Naive B cell (primary cell): ENCODE measurements at regions not wholly inside any gene's neighbourhood (a gene's known extent, or its start where the extent isn't known, plus 50 kb on each side); places are given as distances from the start of the nearest gene placed in this dataset.
A peak's percentile ranks its signal among the peaks of the same experiment; 100 is the strongest.
"Not testable (repeated sequence)": the region's sequence is repeated elsewhere in the genome, so short reads cannot be mapped to it uniquely, and the experiment has no call there.

Source experiments
- ATAC-seq, 2 donors: fragments of 150-1000 bp; cut with Tn5 transposase; 2 replicates each; pipeline ENCODE4 v1.10.0; 2021; ENCODE audit warnings: low read depth in 2 of 2, mild to moderate bottlenecking in 2 of 2, moderate library complexity in 2 of 2
- DNase-seq: peaks from one replicate; pipeline ENCODE4 v3.0.0; 2022
- H3K27ac Mint-ChIP-seq, 6 donors: one replicate each; pipeline ENCODE4 v1.8.0; 2020 to 2022; ENCODE audit warnings: mild to moderate bottlenecking in 6 of 6, mixed read lengths in 6 of 6, moderate library complexity in 5 of 6, inconsistent platforms in 2 of 6
- H3K27me3 Mint-ChIP-seq, 3 donors: one replicate each; pipeline ENCODE4 v1.8.0; 2021 to 2022; ENCODE audit warnings: mixed read lengths in 3 of 3, mild to moderate bottlenecking in 1 of 3
- H3K36me3 Mint-ChIP-seq, 2 donors: one replicate each; pipeline ENCODE4 v1.8.0; 2020 to 2022; ENCODE audit warnings: mixed read lengths in 2 of 2, inconsistent platforms in 1 of 2, mild to moderate bottlenecking in 1 of 2
- H3K4me1 Mint-ChIP-seq, 3 donors: one replicate each; pipeline ENCODE4 v1.8.0; 2020 to 2022; ENCODE audit warnings: mixed read lengths in 3 of 3, inconsistent platforms in 1 of 3, mild to moderate bottlenecking in 1 of 3, moderate library complexity in 1 of 3
- H3K4me3 Mint-ChIP-seq, 8 donors: one replicate each; pipeline ENCODE4 v1.8.0; 2020 to 2022; ENCODE audit warnings: mild to moderate bottlenecking in 8 of 8, mixed read lengths in 8 of 8, moderate library complexity in 8 of 8, inconsistent platforms in 2 of 8
- H3K9me3 Mint-ChIP-seq, 7 donors: one replicate each; pipeline ENCODE4 v1.8.0; 2020 to 2022; ENCODE audit warnings: mixed read lengths in 7 of 7, mild to moderate bottlenecking in 5 of 7, inconsistent platforms in 2 of 7, moderate library complexity in 1 of 7

DNA sequence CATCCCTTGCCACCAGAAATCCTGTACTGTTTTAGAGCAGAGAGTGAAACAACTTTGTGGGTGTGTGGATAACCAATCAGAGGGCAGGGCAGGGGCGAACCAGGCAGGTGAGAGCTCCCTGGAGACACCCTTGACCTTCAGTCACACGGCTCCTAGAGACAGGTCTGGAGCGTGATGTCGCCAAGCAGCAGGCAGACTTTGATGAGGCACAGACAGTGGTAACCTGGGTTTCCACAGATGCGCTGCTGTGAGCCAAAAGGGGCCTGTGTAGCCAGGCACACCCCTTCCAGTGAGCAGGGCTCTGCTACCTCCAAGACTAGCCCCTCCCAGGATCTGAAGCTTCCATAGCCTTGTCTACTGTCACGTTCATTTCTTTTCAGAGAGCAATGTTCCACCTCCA lies 317.8 kb upstream of the ADCY2 start:
- Mint-ChIP-seq H3K4me3 (no peak overlapping the region), H3K36me3 (no peaks in the 10 kb centered on the region), H3K4me1 (no peaks in the 10 kb centered on the region), H3K27ac (no peak overlapping the region), H3K9me3 (peaks cover 0 to 3% (median 0%) of the 10 kb centered on the region in 7 donors), H3K27me3 (no peaks in the 10 kb centered on the region)
- no peak for DNase-seq
- ATAC-seq = no peak

DNA sequence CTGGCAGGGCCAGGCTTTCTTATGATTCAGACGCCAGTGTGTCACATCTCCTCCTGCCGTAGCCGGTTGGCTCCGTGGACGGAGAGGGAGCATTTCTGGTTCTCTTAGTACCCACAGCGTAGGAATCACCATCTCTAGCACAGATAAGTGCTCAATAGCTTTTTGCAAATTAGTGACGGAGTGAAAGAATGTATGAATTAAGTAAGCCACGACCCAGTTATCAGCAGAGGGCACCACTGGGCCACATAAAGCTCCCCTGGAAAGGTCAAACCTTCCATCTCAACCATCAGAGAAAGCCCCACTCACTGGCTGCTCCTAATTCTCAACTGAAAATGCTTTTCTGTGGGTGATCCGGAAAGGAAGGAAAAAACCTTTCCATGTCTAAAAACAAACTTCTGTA lies 317.0 kb upstream of the ADCY2 start:
- DNase-seq = no peak
- H3K27me3 Mint-ChIP-seq = no peaks in the 10 kb centered on the region
- H3K4me1 Mint-ChIP-seq = no peaks in the 10 kb centered on the region
- no peak overlapping the region for H3K27ac Mint-ChIP-seq
- no peak overlapping the region for H3K4me3 Mint-ChIP-seq
- no peak for ATAC-seq
- H3K9me3 Mint-ChIP-seq = peaks cover 0 to 6% (median 0%) of the 10 kb centered on the region in 7 donors
- no peaks in the 10 kb centered on the region for H3K36me3 Mint-ChIP-seq

DNA sequence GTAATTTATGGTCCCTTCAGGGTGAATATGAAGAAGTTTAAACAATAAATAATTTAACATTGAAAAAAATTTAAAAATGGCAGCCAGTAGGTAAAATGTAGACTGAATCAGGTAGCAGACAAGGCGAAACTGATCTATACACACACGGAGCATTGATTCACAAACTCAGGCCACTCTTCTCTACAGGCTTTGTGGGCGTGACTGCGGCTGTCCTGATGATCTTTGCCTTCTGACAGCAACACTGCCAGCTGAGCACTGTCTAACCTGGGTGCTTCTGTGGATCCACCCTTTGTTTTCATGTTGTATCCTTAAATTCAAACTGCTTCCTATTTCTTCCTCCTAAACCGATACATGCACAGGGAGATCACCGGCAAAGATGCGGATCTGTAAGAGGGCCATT lies 315.4 kb upstream of the ADCY2 start:
- no peaks in the 10 kb centered on the region for H3K36me3 Mint-ChIP-seq
- H3K4me3 Mint-ChIP-seq = no peak overlapping the region
- H3K27ac Mint-ChIP-seq = no peak overlapping the region
- no peak for ATAC-seq
- peaks cover 0 to 7% (median 2%) of the 10 kb centered on the region in 7 donors for H3K9me3 Mint-ChIP-seq
- no peak for DNase-seq
- no peaks in the 10 kb centered on the region for H3K4me1 Mint-ChIP-seq
- H3K27me3 Mint-ChIP-seq = no peaks in the 10 kb centered on the region

DNA sequence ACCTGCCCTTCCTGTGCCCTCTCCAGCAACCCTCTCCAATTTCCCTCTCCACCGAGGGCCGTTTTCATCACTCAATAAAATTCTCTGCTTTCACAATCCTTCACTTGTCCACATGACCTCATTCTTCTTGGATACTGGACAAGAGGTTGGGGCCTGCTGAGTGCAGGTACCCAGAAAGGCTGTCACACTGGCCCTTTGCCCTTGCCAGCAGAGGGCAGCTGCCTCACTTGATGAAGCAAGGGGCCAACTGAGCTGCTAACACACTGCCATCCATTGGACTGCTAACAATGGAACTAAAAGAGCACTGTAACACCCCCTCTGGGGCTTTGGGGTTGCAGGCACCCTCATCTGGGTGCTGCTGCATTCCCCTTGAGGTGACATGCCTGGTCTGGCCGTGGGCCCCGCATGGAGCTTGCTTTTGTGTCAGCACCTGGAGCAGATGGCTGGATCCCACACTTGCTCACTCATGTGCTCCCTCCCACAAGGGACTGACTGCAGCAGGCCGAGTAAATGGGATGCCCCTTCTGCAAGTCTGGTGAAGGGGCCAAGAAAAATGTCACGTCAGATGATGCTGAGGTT lies 308.1 kb upstream of the ADCY2 start:
- H3K4me3 Mint-ChIP-seq = no peak overlapping the region
- no peak for ATAC-seq

DNA sequence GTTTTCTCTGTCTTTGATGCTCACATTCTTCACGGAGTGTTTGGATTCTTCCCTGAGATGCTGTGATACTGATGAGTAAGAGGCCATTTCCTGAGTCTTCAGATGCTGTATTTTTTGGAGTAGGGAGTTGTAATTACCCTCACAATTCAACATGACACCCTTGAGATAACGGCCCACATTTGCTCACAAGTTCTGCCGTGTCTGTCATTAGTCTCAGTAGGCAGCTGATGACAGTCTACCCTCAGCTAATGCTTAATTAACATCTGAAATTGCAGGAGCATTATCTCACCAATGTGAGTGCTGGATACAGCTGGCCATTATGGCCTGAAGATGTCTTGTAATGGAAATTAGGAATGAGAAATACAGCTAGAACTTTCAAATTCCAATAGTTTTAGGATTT lies 307.1 kb upstream of the ADCY2 start:
- no peak overlapping the region for H3K27ac Mint-ChIP-seq
- no peak for DNase-seq
- no peak overlapping the region for H3K4me3 Mint-ChIP-seq
- no peak for ATAC-seq
- no peaks in the 10 kb centered on the region for H3K36me3 Mint-ChIP-seq
- no peaks in the 10 kb centered on the region for H3K27me3 Mint-ChIP-seq
- H3K9me3 Mint-ChIP-seq = peaks cover 0 to 18% (median 5%) of the 10 kb centered on the region in 7 donors
- no peaks in the 10 kb centered on the region for H3K4me1 Mint-ChIP-seq

More for the DNA sequence above, 308.1 kb upstream of the ADCY2 start:
- no peak for DNase-seq
- Mint-ChIP-seq H3K36me3 (no peaks in the 10 kb centered on the region), H3K27ac (no peak overlapping the region), H3K9me3 (peaks cover 3 to 18% (median 6%) of the 10 kb centered on the region in 7 donors), H3K4me1 (no peaks in the 10 kb centered on the region), H3K27me3 (no peaks in the 10 kb centered on the region)

DNA sequence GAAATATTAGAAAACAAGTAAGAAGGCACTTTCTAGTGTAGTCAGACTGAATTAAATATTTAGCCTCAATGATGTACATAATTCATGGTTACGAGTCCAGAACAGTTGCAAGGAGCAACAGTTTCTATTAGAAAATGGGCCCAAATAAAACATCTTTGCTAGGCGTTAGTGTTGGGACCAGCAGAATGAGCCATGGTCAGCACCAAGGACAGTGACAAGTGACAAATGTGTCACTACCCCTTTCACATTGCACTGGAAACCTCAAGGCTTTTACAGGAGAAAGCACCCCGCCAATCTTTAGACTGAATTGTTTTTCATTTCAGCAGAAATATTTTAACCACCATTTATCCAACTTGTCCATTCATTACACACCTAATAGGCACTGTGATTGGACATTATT lies 301.3 kb upstream of the ADCY2 start:
- Mint-ChIP-seq H3K36me3 (no peaks in the 10 kb centered on the region), H3K27ac (no peak overlapping the region), H3K9me3 (peaks cover 0 to 4% (median 0%) of the 10 kb centered on the region in 7 donors), H3K27me3 (no peaks in the 10 kb centered on the region), H3K4me3 (no peak overlapping the region), H3K4me1 (no peaks in the 10 kb centered on the region)
- ATAC-seq (no peak), DNase-seq (no peak)

DNA sequence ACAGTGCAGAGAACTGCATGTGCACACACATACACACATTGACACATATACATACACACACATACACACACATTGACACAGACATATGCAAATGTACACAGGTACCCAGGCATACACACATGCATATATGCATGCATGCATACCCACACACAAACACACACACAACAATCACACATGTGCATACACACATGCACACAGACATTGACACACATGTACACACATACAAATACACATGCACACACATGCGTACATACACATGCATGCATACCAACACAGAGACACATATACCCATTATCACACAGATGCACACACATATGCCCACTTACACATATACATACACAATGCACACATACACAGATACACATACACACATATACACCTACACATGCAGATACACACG lies 299.6 kb upstream of the ADCY2 start:
- peaks cover 0 to 10% (median 2%) of the 10 kb centered on the region in 7 donors for H3K9me3 Mint-ChIP-seq
- no peak overlapping the region for H3K27ac Mint-ChIP-seq
- H3K4me1 Mint-ChIP-seq = no peaks in the 10 kb centered on the region
- no peaks in the 10 kb centered on the region for H3K36me3 Mint-ChIP-seq
- ATAC-seq = no peak
- H3K27me3 Mint-ChIP-seq = no peaks in the 10 kb centered on the region
- DNase-seq = no peak
- H3K4me3 Mint-ChIP-seq = peak overlapping the region in 1 of 8 donors; percentile 18

DNA sequence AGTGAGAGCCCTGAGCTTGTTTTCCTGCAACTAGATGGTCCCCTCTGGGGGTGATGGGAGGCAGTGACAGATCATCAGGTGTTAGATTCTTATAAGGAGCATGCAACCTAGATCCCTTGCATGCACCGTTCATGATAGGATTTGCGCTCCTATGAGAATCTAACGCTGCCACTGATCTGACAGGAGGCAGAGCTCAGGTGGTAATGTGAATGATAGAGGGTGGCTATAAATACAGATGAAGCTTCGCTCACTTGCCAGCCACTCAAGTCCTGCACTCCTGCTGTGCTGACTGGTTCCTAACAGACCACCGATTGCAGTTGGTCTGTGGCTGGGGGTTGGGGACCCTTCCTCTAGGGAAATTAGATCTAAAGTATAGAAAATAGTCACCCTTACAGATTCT lies 290.6 kb upstream of the ADCY2 start:
- no peaks in the 10 kb centered on the region for H3K27me3 Mint-ChIP-seq
- no peak overlapping the region for H3K4me3 Mint-ChIP-seq
- no peaks in the 10 kb centered on the region for H3K36me3 Mint-ChIP-seq
- peaks cover 0 to 5% (median 1%) of the 10 kb centered on the region in 7 donors for H3K9me3 Mint-ChIP-seq
- H3K4me1 Mint-ChIP-seq = no peaks in the 10 kb centered on the region
- H3K27ac Mint-ChIP-seq = no peak overlapping the region
- DNase-seq (no peak), ATAC-seq (no peak)

DNA sequence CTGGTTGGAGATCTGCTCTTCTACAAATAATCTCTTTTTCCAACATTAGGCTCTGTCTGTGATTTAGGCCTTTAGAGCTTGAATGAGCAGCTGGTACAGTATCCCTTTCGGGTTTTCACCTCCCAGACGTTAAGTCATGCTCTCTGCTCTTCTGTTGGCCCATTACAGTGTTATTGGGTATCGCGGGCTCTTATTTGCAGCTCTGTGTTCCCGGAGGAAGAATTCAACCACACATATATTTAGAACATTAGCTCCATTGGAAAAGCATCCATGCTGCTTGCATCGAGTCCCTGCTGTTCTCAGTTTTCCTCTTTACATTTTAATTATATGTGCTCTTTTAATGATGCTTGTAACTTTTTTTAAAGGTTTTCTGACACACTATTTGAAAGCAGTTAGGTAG lies 278.0 kb upstream of the ADCY2 start:
- no peak for DNase-seq
- ATAC-seq = no peak
- Mint-ChIP-seq H3K27me3 (no peaks in the 10 kb centered on the region), H3K27ac (no peak overlapping the region), H3K4me3 (no peak overlapping the region), H3K9me3 (peaks cover 9 to 23% (median 12%) of the 10 kb centered on the region in 7 donors), H3K4me1 (no peaks in the 10 kb centered on the region), H3K36me3 (no peaks in the 10 kb centered on the region)

DNA sequence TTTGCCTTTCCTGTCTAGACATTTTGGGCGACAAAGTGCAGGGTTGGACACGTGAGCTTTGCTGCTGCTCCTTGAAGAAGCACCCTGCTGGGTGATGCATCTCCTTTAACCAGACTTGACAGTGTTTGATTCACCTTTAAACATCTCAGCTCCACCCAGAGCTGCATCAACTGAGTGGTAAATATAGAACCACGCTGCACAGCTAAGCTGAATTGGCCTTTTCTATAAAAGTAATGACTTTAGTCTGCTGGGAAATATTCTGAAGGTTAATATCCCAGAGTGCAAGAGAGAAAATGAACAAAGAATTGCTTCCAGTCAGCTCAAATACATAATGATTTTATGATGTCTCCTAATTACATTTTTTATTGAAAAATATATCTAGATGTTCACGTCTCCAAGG lies 264.3 kb upstream of the ADCY2 start:
- Mint-ChIP-seq H3K36me3 (peaks cover 0 to 8% of the 10 kb centered on the region in 2 donors), H3K27me3 (no peaks in the 10 kb centered on the region), H3K27ac (no peak overlapping the region), H3K4me3 (peak overlapping the region in 1 of 8 donors; percentile 10), H3K4me1 (no peaks in the 10 kb centered on the region), H3K9me3 (peaks cover 2 to 21% (median 13%) of the 10 kb centered on the region in 7 donors)
- ATAC-seq (no peak), DNase-seq (no peak)

DNA sequence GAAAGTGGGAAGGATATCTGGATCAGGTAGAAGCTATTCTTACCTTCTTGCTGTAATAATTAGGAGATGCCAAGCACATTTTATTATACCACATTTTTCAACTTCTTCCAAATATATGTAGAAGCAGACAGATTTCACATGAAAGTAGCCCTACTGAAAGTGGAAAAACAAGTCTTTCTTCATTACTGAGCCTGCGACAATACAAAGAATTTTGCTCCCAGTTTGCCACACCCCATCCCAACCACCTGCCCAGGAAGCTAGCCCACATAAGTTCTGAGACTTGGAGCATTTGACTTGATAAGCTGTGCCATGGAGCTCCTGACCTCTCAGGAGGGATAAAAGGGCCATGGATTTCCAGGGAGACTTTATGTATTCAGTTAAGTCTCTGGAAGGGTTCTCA lies 249.1 kb upstream of the ADCY2 start:
- H3K27ac Mint-ChIP-seq = no peak overlapping the region
- H3K36me3 Mint-ChIP-seq = no peaks in the 10 kb centered on the region
- no peak overlapping the region for H3K4me3 Mint-ChIP-seq
- no peak for DNase-seq
- H3K27me3 Mint-ChIP-seq = no peaks in the 10 kb centered on the region
- H3K9me3 Mint-ChIP-seq = peaks cover 0 to 7% (median 3%) of the 10 kb centered on the region in 7 donors
- ATAC-seq = no peak
- no peaks in the 10 kb centered on the region for H3K4me1 Mint-ChIP-seq

DNA sequence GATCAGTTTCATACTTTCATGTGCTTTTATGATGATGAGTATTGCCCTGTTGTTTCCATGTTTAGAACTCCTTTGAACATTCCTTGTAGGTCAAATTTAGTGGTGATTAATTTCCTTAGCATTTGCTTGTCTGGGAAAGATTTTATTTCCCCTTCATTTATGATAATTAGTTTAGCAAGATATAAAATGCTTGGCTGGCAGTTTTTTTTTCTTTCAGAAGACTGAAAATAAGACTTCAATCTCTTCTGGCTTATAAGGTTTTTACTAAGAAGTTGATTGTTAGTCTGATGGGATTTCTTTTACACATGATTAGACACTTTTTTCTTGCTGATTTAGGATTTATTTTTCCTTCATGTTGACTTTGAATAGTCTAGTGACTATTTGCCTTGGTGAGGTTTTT lies 238.9 kb upstream of the ADCY2 start:
- ATAC-seq = no peak
- H3K9me3 Mint-ChIP-seq = peaks cover 15 to 58% (median 30%) of the 10 kb centered on the region in 7 donors
- DNase-seq = no peak
- no peaks in the 10 kb centered on the region for H3K36me3 Mint-ChIP-seq
- no peak overlapping the region for H3K4me3 Mint-ChIP-seq
- no peaks in the 10 kb centered on the region for H3K27me3 Mint-ChIP-seq
- H3K4me1 Mint-ChIP-seq = no peaks in the 10 kb centered on the region
- H3K27ac Mint-ChIP-seq = no peak overlapping the region

DNA sequence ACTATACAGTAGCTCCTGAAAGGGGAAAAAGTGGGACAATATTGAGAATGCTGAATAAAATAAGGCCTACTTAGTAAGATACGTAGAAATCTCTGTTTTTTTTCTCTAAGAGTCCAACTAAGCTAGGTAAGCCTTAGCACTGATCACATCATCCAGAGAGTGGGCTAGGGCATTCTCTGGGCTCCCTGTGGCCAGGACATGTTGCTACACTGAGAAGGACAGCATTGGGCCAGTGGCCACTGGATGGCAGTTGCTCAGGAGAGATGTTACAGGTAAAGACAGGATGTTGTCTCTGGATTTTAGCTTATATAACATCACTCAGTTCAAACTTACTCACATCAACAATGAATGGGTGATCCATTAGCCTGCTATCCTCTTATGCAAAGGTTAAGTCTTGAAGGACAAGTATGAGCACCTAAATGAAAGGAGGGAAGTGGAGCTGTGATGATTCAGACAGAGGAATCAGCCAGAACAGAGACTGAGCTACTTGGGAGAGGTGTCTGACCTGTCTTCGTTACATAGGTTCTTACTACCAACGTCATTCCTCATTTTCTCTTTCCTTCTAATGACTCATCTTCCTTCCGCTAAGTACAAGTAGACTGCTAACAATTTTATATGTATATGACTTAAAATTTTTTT lies 226.6 kb upstream of the ADCY2 start:
- DNase-seq (no peak), ATAC-seq (no peak)
- no peaks in the 10 kb centered on the region for H3K4me1 Mint-ChIP-seq
- no peak overlapping the region for H3K4me3 Mint-ChIP-seq
- no peak overlapping the region for H3K27ac Mint-ChIP-seq
- H3K9me3 Mint-ChIP-seq = peaks cover 0 to 11% (median 2%) of the 10 kb centered on the region in 7 donors
- H3K27me3 Mint-ChIP-seq = no peaks in the 10 kb centered on the region
- H3K36me3 Mint-ChIP-seq = no peaks in the 10 kb centered on the region

DNA sequence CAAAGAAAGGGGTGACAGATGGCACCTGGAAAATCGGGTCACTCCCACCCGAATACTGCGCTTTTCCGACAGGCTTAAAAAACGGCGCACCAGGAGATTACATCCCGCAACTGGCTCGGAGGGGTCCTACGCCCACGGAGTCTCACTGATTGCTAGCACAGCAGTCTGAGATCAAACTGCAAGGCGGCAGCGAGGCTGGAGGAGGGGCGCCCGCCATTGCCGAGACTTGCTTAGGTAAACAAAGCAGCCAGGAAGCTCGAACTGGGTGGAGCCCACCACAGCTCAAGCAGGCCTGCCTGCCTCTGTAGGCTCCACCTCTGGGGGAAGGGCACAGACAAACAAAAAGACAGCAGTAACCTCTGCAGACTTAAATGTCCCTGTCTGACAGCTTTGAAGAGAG lies 225.2 kb upstream of the ADCY2 start:
- not testable (repeated sequence) for H3K4me1 Mint-ChIP-seq

More for the DNA sequence above, 225.2 kb upstream of the ADCY2 start:
- DNase-seq, H3K27me3 Mint-ChIP-seq, H3K27ac Mint-ChIP-seq, ATAC-seq, H3K4me3 Mint-ChIP-seq, H3K36me3 Mint-ChIP-seq: not testable (repeated sequence)
- H3K9me3 Mint-ChIP-seq = peaks cover 0 to 11% (median 2%) of the 10 kb centered on the region in 7 donors
